ENCODE measurements at regions not wholly inside any gene's neighbourhood (a gene's known extent, or its start where the extent isn't known, plus 50 kb on each side); places are given as distances from the start of the nearest gene placed in this dataset.

GRCh38 chr12:76713130-76713529, 50.8 kb upstream of the ZDHHC17 start:
- Histone ChIP-seq H4K20me1 (ENCODE audit: control insufficient read depth, extremely low read depth, insufficient read depth, low read length) (no peaks in the 10 kb centered on the region), H3K4me1 (ENCODE audit: control insufficient read depth, extremely low read depth, insufficient read depth, low read length) (no peaks in the 10 kb centered on the region), H3K27ac (ENCODE audit: insufficient read depth, low read length) (no peak overlapping the region), H2AFZ (ENCODE audit: low read length) (peak overlapping the region; percentile 25), H3K27me3 (ENCODE audit: control insufficient read depth, insufficient read depth, low read length) (no peaks in the 10 kb centered on the region), H3K4me2 (ENCODE audit: extremely low read depth, insufficient read depth, low read length) (no peak overlapping the region), H3K36me3 (ENCODE audit: control insufficient read depth, insufficient read depth, low read length) (no peaks in the 10 kb centered on the region), H3K9ac (ENCODE audit: insufficient read depth, low read length) (no peak overlapping the region), H3K9me3 (ENCODE audit: control insufficient read depth, insufficient read depth, low read depth, low read length) (no peaks in the 10 kb centered on the region), H3K79me2 (ENCODE audit: control insufficient read depth, insufficient read depth, low read length) (no peaks in the 10 kb centered on the region), H3K4me3 (replicated peaks in 1 of 4; ENCODE audit: control extremely low read depth in 1 of 4, insufficient read depth in 1 of 4, low read depth in 3 of 4, low read length in 4 of 4) (no peak overlapping the region)
- DNase-seq (ENCODE audit: low read depth in 2 of 2) = no peak
- TF ChIP-seq EZH2 (IDR thresholded peaks at IDR 0.05; ENCODE audit: low read length, missing control alignments) (no peak), CTCF (conservative IDR thresholded peaks at IDR 0.05 in 1 of 2, IDR thresholded peaks at IDR 0.05 in 1 of 2; ENCODE audit: low read depth in 1 of 2, low read length in 2 of 2) (no peak)

GRCh38 chr12:76713986-76714385, 49.9 kb upstream of the ZDHHC17 start:
- H3K36me3 ChIP-seq (ENCODE audit: control insufficient read depth, insufficient read depth, low read length) = no peaks in the 10 kb centered on the region
- no peak overlapping the region for H3K27ac ChIP-seq (ENCODE audit: insufficient read depth, low read length)
- H3K4me2 ChIP-seq (ENCODE audit: extremely low read depth, insufficient read depth, low read length) = no peak overlapping the region
- H4K20me1 ChIP-seq (ENCODE audit: control insufficient read depth, extremely low read depth, insufficient read depth, low read length) = no peaks in the 10 kb centered on the region
- no peaks in the 10 kb centered on the region for H3K4me1 ChIP-seq (ENCODE audit: control insufficient read depth, extremely low read depth, insufficient read depth, low read length)
- H2AFZ ChIP-seq (ENCODE audit: low read length) = no peak overlapping the region
- no peak for DNase-seq (ENCODE audit: low read depth in 2 of 2)
- no peaks in the 10 kb centered on the region for H3K79me2 ChIP-seq (ENCODE audit: control insufficient read depth, insufficient read depth, low read length)
- H3K9me3 ChIP-seq (ENCODE audit: control insufficient read depth, insufficient read depth, low read depth, low read length) = no peaks in the 10 kb centered on the region
- no peak overlapping the region for H3K9ac ChIP-seq (ENCODE audit: insufficient read depth, low read length)
- no peak overlapping the region for H3K4me3 ChIP-seq (replicated peaks in 1 of 4; ENCODE audit: control extremely low read depth in 1 of 4, insufficient read depth in 1 of 4, low read depth in 3 of 4, low read length in 4 of 4)
- no peak for TF ChIP-seq CTCF (conservative IDR thresholded peaks at IDR 0.05 in 1 of 2, IDR thresholded peaks at IDR 0.05 in 1 of 2; ENCODE audit: low read depth in 1 of 2, low read length in 2 of 2)
- TF ChIP-seq EZH2 (IDR thresholded peaks at IDR 0.05; ENCODE audit: low read length, missing control alignments) = no peak
- H3K27me3 ChIP-seq (ENCODE audit: control insufficient read depth, insufficient read depth, low read length) = no peaks in the 10 kb centered on the region
